ENCODE measurements at regions not wholly inside any gene's neighbourhood (a gene's known extent, or its start where the extent isn't known, plus 50 kb on each side); places are given as distances from the start of the nearest gene placed in this dataset.

GRCh38 chr18:78728784-78729467 is 250.7 kb upstream of the SALL3 start:
- TF ChIP-seq CTCF (IDR thresholded peaks at IDR 0.05), result no peak
- TF ChIP-seq POLR2AphosphoS5 (IDR thresholded peaks at IDR 0.05), result no peak
